ENCODE measurements at regions not wholly inside any gene's neighbourhood (a gene's known extent, or its start where the extent isn't known, plus 50 kb on each side); places are given as distances from the start of the nearest gene placed in this dataset.

DNA sequence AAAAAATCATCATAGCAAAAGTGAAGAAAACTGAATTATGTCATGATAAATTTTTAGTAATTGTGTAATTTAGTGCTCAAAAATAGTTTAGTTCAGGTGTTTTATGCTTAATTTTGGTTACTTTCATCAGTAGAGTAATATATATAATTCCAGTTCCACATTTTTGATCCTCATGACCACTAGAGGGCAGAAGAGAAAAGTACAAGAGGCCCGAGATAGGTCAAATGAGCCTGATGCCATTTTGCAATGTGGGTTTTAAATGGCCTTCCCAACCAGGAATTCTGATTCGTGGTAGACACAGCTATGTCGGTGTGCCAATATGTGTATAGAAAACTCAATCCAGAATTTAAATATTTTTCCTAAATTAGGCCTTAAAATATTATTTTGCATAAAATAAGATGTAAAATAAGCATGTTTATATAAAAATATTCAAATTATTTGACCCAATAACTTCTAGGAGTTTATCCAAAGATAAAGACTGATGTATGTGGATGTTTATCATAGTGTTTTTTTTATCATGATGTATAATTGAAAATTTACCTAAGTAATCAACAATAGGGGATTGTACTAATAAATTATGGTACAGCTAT lies 159.7 kb upstream of the RPS6KA2 start:
- TF ChIP-seq CTCF (IDR thresholded peaks at IDR 0.05): peak; percentile 55 to 86
- H3K9me3 ChIP-seq: no peaks in the 10 kb centered on the region
- no peaks in the 10 kb centered on the region for H3K36me3 ChIP-seq
- peak; percentile 47 for DNase-seq (ENCODE audit: low spot score)
- H3K27ac ChIP-seq: no peak overlapping the region
- H3K4me1 ChIP-seq: no peaks in the 10 kb centered on the region
- no peaks in the 10 kb centered on the region for H3K27me3 ChIP-seq
- no peak overlapping the region for H3K4me3 ChIP-seq

DNA sequence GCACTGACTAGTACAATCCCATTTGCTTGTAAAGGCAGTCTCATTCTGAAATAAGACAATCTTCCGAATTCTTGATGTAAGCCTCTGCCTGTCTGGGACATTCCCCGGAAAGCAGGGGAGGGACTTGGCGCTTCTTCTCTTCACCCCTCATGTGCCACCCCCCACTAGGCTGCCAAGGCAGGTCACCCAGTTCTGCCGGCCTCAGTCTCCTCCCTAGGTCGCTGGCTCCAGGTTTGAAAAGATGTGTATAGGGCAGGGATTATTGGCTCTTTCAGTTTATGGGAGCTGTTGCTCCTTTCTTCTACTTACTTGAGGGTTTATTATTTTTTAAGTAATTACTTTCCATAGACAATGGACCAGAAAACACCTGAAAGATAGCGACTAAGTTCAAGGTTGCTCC lies 158.1 kb upstream of the RPS6KA2 start:
- no peak overlapping the region for H3K4me3 ChIP-seq
- TF ChIP-seq CTCF (IDR thresholded peaks at IDR 0.05): no peak
- DNase-seq (ENCODE audit: low spot score): no peak
- no peaks in the 10 kb centered on the region for H3K4me1 ChIP-seq
- H3K27me3 ChIP-seq: no peaks in the 10 kb centered on the region
- H3K9me3 ChIP-seq: no peaks in the 10 kb centered on the region
- no peaks in the 10 kb centered on the region for H3K36me3 ChIP-seq
- no peak overlapping the region for H3K27ac ChIP-seq

GRCh38 chr6:166784691-166785090 lies 157.6 kb upstream of the RPS6KA2 start:
- Histone ChIP-seq H3K9me3 (no peaks in the 10 kb centered on the region), H3K27ac (no peak overlapping the region), H3K36me3 (no peaks in the 10 kb centered on the region), H3K4me3 (no peak overlapping the region), H3K27me3 (no peaks in the 10 kb centered on the region), H3K4me1 (no peaks in the 10 kb centered on the region)
- no peak for TF ChIP-seq CTCF (IDR thresholded peaks at IDR 0.05)
- no peak for DNase-seq (ENCODE audit: low spot score)

DNA sequence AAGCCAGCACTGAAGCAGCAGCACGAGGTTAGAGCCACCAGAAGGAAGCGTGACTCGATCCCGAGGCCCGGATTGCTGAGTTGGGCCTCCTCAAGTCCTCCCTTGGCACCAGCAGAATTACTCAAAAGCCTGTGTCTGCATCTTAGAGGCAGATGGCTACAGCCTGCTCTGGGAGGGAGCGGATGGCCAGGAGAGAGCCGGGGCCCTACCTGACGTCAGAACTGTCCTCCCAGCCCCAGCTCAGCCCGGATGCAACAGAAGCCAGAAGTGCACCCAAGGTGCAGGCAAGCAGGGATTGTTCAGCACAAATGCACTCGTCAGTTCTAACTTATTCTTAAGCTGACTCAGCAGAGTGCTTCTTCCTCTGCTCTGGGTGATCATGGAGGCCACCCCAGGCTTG lies 155.5 kb upstream of the RPS6KA2 start:
- H3K27ac ChIP-seq: no peak overlapping the region
- TF ChIP-seq CTCF (IDR thresholded peaks at IDR 0.05): no peak

GRCh38 chr6:166781331-166781730 lies 154.3 kb upstream of the RPS6KA2 start:
- H3K4me3 ChIP-seq: no peak overlapping the region
- no peak for TF ChIP-seq CTCF (IDR thresholded peaks at IDR 0.05)
- H3K4me1 ChIP-seq: no peaks in the 10 kb centered on the region
- no peak for DNase-seq (ENCODE audit: low spot score)
- H3K36me3 ChIP-seq: no peaks in the 10 kb centered on the region
- H3K27me3 ChIP-seq: no peaks in the 10 kb centered on the region
- no peaks in the 10 kb centered on the region for H3K9me3 ChIP-seq
- no peak overlapping the region for H3K27ac ChIP-seq

More for the DNA sequence above, 155.5 kb upstream of the RPS6KA2 start:
- DNase-seq (ENCODE audit: low spot score): no peak
- Histone ChIP-seq H3K9me3 (no peaks in the 10 kb centered on the region), H3K36me3 (no peaks in the 10 kb centered on the region), H3K27me3 (no peaks in the 10 kb centered on the region), H3K4me1 (no peaks in the 10 kb centered on the region), H3K4me3 (no peak overlapping the region)

All from right atrium auricular region (tissue), 2 donors.